LNCaP clone FGC (cell line): ENCODE measurements at regions not wholly inside any gene's neighbourhood (a gene's known extent, or its start where the extent isn't known, plus 50 kb on each side); places are given as distances from the start of the nearest gene placed in this dataset.

ENCODE experiments used
- DNase-seq: peaks from one replicate; pipeline ENCODE4 v3.0.0-alpha.2; 2011; ENCODE audit warnings: low read depth
- H3K4me3 ChIP-seq: 2 replicates; pipeline ENCODE4 v1.5.1; 2011; ENCODE audit warnings: mild to moderate bottlenecking, low read depth, low read length, control low read depth
- CTCF ChIP-seq: IDR thresholded peaks from 2 replicates; pipeline ENCODE4 v1.5.1; 2012; ENCODE audit warnings: mild to moderate bottlenecking; ENCODE audit not compliant: control insufficient read depth, insufficient read depth; ENCODE audit errors: extremely low read depth

- no peak for TF ChIP-seq CTCF
- no peak for DNase-seq
- H3K4me3 ChIP-seq: no peak overlapping the region
Observed at GRCh38 chr10:130401860-130402765, 265.9 kb downstream of the GLRX3 start.

GRCh38 chr10:130403153-130404075 is 267.2 kb downstream of the GLRX3 start:
- peak; percentile 54 for DNase-seq
- no peak overlapping the region for H3K4me3 ChIP-seq
- TF ChIP-seq CTCF: no peak

GRCh38 chr10:130404476-130405055 is 268.4 kb downstream of the GLRX3 start:
- TF ChIP-seq CTCF: no peak
- H3K4me3 ChIP-seq: no peak overlapping the region

GRCh38 chr10:130407052-130407451 is 270.9 kb downstream of the GLRX3 start:
- no peak for DNase-seq
- no peak overlapping the region for H3K4me3 ChIP-seq
- TF ChIP-seq CTCF: no peak

More at GRCh38 chr10:130404476-130405055, 268.4 kb downstream of the GLRX3 start:
- DNase-seq: no peak

- no peak for TF ChIP-seq CTCF
- no peak for DNase-seq
- H3K4me3 ChIP-seq: no peak overlapping the region
Observed at GRCh38 chr10:130409331-130409730, 273.1 kb downstream of the GLRX3 start.

- no peak for TF ChIP-seq CTCF
- no peak overlapping the region for H3K4me3 ChIP-seq
- DNase-seq: no peak
Observed at GRCh38 chr10:130409931-130410330, 273.7 kb downstream of the GLRX3 start.
